Esophagus squamous epithelium (tissue), 5 donors: ENCODE measurements at regions not wholly inside any gene's neighbourhood (a gene's known extent, or its start where the extent isn't known, plus 50 kb on each side); places are given as distances from the start of the nearest gene placed in this dataset.

ENCODE experiments used
- DNase-seq: peaks from one replicate; lab custom pipeline; 2025; lab: John Stamatoyannopoulos, UW
- H3K27ac ChIP-seq, 4 donors: fragments of 200-600 bp; sonication (generic); one replicate each; pipeline ENCODE4 v1.5.1; 2016 to 2019; ENCODE audit warnings: mild to moderate bottlenecking in 1 of 4
- H3K27me3 ChIP-seq, 4 donors: fragments of 200-600 bp; sonication (generic); 1 replicate in 3 of 4; 2 replicates in 1 of 4; pipeline versions ENCODE4 v1.5.1 to v1.6.0; 2017 to 2021; ENCODE audit warnings: antibody characterized with exemption in 1 of 4
- H3K36me3 ChIP-seq, 3 donors: fragments of 200-600 bp; sonication (generic); one replicate each; pipeline ENCODE4 v1.5.1; 2016 to 2019
- H3K4me1 ChIP-seq, 3 donors: fragments of 200-600 bp; sonication (generic); one replicate each; pipeline ENCODE4 v1.5.1; 2017 to 2019
- H3K4me3 ChIP-seq, 4 donors: fragments of 200-600 bp; sonication (generic); 1 replicate in 3 of 4; 2 replicates in 1 of 4; pipeline ENCODE4 v1.5.1; 2016 to 2019; ENCODE audit warnings: mild to moderate bottlenecking in 2 of 4, moderate library complexity in 1 of 4
- H3K9me3 ChIP-seq, 3 donors: fragments of 200-600 bp; sonication (generic); one replicate each; pipeline ENCODE4 v1.5.1; 2016 to 2019
- POLR2A ChIP-seq, 4 donors: fragments of 450-650 bp; IDR thresholded peaks; one replicate each; pipeline ENCODE4 v1.6.1; 2017; ENCODE audit warnings: antibody characterized with exemption in 4 of 4, mild to moderate bottlenecking in 4 of 4, moderate library complexity in 3 of 4
- WGBS, 2 donors: methylation state at CpG; one replicate each; pipeline ENCODE4 v1.1.5; 2018; 5-methylcytosine and 5-hydroxymethylcytosine counted together
- intact Hi-C: fragments of 100-400 bp; cut with DNase I; formaldehyde crosslinking; loops from one replicate; pipeline ENCODE4 v1.15.0; 2022
- TF ChIP-seq, protein P1 (sequence below), 6 experiments: fragments of 450-650 bp in 4 of 6; fragments of 200-600 bp in 2 of 6; sonication (generic) in 2 of 6; IDR thresholded peaks; one replicate each; pipeline ENCODE4 v1.5.1; 2016 to 2019; ENCODE audit warnings: antibody characterized with exemption in 6 of 6, mild to moderate bottlenecking in 4 of 6, moderate library complexity in 4 of 6
- donor health status: DM: yes; HTN: yes; CAD: no.

DNA sequence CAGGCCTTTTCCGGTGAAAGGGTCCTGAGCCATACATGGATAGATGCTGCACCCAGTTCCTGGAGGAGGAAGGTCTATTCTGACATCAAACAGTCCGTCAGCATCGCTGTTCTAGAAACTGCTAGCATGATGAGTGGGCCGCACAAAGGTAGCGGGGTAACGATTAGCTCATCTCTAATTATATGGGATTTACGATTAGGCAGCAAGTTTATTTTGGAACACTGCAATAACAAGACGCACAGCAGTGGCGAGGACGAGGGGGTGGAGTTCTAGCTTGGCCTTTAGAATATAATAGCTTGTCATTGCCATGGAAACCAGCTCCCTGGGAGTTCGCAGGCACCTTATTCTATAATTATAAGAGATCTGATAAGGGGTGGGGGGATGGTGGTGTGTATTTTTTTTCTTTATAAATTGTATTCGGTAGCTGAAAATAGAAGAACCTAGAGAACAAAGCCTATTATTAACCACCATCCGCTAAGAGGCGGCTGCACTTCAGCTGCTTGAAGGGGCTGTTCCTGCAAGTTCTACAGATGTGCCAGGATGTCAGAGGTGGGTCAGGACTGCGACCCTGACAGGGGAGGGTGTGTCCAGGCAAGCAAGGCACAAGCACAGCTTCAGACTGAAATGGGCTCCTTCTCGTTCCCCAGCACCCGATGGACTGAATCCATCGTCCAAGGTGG, 311.0 kb downstream of the AGTPBP1 start:
- peaks cover 0 to 90% (median 0%) of the 10 kb centered on the region in 4 donors for H3K27me3 ChIP-seq
- no peak for DNase-seq
- no peak overlapping the region for H3K4me3 ChIP-seq
- 39 to 50% methylated on average over 16 to 17 of the region's 18 CpGs for WGBS, 2 donors
- peaks cover 2 to 35% (median 7%) of the 10 kb centered on the region in 3 donors for H3K4me1 ChIP-seq
- intact Hi-C loops: no loop called here
- H3K27ac ChIP-seq: no peak overlapping the region
- H3K9me3 ChIP-seq: no peaks in the 10 kb centered on the region
- no peaks in the 10 kb centered on the region for H3K36me3 ChIP-seq
- no peak for TF ChIP-seq POLR2A (IDR thresholded peaks at IDR 0.05)
- TF ChIP-seq, protein P1, sequence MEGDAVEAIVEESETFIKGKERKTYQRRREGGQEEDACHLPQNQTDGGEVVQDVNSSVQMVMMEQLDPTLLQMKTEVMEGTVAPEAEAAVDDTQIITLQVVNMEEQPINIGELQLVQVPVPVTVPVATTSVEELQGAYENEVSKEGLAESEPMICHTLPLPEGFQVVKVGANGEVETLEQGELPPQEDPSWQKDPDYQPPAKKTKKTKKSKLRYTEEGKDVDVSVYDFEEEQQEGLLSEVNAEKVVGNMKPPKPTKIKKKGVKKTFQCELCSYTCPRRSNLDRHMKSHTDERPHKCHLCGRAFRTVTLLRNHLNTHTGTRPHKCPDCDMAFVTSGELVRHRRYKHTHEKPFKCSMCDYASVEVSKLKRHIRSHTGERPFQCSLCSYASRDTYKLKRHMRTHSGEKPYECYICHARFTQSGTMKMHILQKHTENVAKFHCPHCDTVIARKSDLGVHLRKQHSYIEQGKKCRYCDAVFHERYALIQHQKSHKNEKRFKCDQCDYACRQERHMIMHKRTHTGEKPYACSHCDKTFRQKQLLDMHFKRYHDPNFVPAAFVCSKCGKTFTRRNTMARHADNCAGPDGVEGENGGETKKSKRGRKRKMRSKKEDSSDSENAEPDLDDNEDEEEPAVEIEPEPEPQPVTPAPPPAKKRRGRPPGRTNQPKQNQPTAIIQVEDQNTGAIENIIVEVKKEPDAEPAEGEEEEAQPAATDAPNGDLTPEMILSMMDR (IDR thresholded peaks at IDR 0.05): no peak

DNA sequence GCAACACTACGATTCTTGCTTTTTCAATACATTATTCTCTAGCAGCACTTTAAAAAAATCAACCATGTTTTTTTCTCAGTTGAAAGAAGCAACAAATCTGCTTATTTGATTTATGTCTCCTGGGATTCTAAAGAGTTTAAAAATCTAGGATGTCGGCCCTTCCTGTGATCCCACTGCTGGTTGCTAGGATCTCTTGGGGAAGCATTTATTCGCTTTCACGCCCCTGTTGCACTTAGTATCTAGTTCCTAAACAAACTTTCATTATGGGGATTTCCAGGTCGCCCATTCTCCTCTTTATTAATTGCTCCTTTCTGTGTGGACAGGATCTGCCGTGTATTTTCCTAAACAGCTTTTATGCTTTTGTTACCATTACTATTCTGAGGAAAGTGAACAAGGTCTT, 313.5 kb downstream of the AGTPBP1 start:
- Histone ChIP-seq H3K36me3 (no peaks in the 10 kb centered on the region), H3K27ac (no peak overlapping the region), H3K4me3 (no peak overlapping the region), H3K9me3 (no peaks in the 10 kb centered on the region), H3K4me1 (peaks cover under 1 to 22% (median under 1%) of the 10 kb centered on the region in 3 donors), H3K27me3 (peaks cover 0 to 79% (median 0%) of the 10 kb centered on the region in 4 donors)
- TF ChIP-seq POLR2A (IDR thresholded peaks at IDR 0.05): no peak
- TF ChIP-seq, protein P1 (IDR thresholded peaks at IDR 0.05): no peak
- WGBS, 2 donors: 51 to 52% methylated on average over 6 of the region's 6 CpGs
- intact Hi-C loops: no loop called here
- DNase-seq: no peak

DNA sequence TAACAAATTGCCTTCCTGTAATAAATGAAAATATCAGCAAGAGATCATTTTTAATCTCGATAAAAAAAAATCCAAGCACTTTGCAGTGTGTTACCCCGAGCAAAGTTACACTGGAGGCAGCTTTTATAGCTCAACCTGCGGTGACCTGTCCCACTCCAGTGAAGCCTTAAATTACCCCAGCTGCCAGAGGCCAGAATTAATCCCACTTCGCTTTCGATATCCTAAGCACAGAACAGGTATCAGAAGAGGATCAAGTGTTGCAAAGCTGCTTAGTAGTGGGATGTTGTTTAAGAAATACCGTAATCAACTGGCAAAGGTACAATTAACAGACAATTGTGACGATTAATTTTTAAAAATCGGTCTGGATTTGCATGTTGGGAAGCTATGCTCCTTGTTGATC, 314.0 kb downstream of the AGTPBP1 start:
- peaks cover 0 to 17% (median 0%) of the 10 kb centered on the region in 3 donors for H3K4me1 ChIP-seq
- TF ChIP-seq, protein P1 (IDR thresholded peaks at IDR 0.05): no peak
- TF ChIP-seq POLR2A (IDR thresholded peaks at IDR 0.05): no peak
- H3K27me3 ChIP-seq: peaks cover 0 to 76% (median 0%) of the 10 kb centered on the region in 4 donors
- no peak overlapping the region for H3K27ac ChIP-seq
- no peaks in the 10 kb centered on the region for H3K36me3 ChIP-seq
- intact Hi-C loops: no loop called here
- H3K9me3 ChIP-seq: no peaks in the 10 kb centered on the region
- no peak overlapping the region for H3K4me3 ChIP-seq
- DNase-seq: no peak
- WGBS, 2 donors: 39 to 68% methylated on average over 8 of the region's 8 CpGs

DNA sequence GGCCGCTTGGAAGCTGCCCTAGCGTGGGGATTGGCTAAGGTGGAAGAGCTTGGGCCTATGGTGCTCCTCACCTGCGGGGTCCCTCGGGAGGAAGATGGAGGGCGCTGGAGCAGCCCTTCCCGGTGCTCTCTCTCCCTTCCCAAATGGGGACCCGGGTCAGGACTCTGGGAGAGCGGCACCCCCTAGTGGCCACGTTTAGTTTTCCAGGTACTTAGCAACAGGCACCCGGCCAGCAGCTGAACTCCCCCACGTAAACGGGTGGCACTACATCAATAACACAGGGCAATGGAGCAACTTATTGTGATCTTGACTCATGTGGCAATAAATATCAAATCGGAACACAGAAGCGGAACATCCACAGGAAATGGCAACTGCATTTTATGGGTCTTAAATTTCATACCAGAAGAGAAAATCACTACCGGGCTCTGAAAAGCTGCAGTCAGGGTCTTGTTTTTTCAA, 316.6 kb downstream of the AGTPBP1 start:
- no peak for DNase-seq
- Histone ChIP-seq H3K27me3 (peaks cover 0 to 51% (median 0%) of the 10 kb centered on the region in 4 donors), H3K4me3 (no peak overlapping the region), H3K36me3 (no peaks in the 10 kb centered on the region), H3K27ac (no peak overlapping the region), H3K4me1 (no peaks in the 10 kb centered on the region), H3K9me3 (no peaks in the 10 kb centered on the region)
- intact Hi-C loops: no loop called here
- WGBS, 2 donors: 17 to 35% methylated on average over 6 to 9 of the region's 15 CpGs
- TF ChIP-seq POLR2A (IDR thresholded peaks at IDR 0.05): no peak
- TF ChIP-seq, protein P1 (IDR thresholded peaks at IDR 0.05): peak in 5 of 6 experiments; percentile 27 to 68 (median 46)

DNA sequence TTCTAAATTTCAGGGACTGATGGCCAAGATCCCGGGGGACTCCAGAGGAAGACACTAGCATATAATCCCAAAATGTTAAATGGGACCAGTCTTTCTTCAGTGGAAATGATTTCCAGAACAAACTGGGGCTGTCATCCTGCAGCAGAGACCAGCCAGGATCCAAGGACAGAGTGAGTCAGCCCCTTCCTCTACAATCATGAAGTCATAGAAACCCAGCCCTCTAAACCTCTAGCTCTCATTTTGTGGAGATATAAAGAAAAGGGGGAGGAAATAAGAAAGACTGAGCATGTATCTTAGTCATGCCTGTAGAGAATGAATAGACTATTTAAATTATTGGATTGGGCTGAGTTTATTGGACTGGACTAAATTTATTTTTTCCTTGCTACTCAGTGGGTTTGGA, 318.3 kb downstream of the AGTPBP1 start:
- no peak for DNase-seq
- Histone ChIP-seq H3K27ac (no peak overlapping the region), H3K4me3 (no peak overlapping the region), H3K4me1 (no peaks in the 10 kb centered on the region), H3K36me3 (no peaks in the 10 kb centered on the region), H3K9me3 (no peaks in the 10 kb centered on the region), H3K27me3 (peaks cover 0 to 37% (median 0%) of the 10 kb centered on the region in 4 donors)
- TF ChIP-seq POLR2A (IDR thresholded peaks at IDR 0.05): no peak
- TF ChIP-seq, protein P1 (IDR thresholded peaks at IDR 0.05): no peak
- intact Hi-C loops: no loop called here
- 89 to 100% methylated on average over 1 of the region's 1 CpG for WGBS, 2 donors
